Uterus (tissue), 3 donors: ENCODE measurements at regions not wholly inside any gene's neighbourhood (a gene's known extent, or its start where the extent isn't known, plus 50 kb on each side); places are given as distances from the start of the nearest gene placed in this dataset.

Experiments used
- DNase-seq, 2 donors: peaks; one replicate each; pipeline ENCODE4 v3.0.0-alpha.2; 2019 to 2020
- H3K27ac ChIP-seq, 2 donors: fragments of 200-600 bp; sonication (generic); 1 replicate in 1 of 2; 2 replicates in 1 of 2; pipeline ENCODE4 v1.5.1; 2016 to 2018
- H3K27me3 ChIP-seq, 2 donors: fragments of 200-600 bp; sonication (generic); one replicate each; pipeline ENCODE4 v1.5.1; 2018 to 2019; ENCODE audit warnings: control low read depth in 1 of 2
- H3K36me3 ChIP-seq, 2 donors: fragments of 200-600 bp; sonication (generic); one replicate each; pipeline ENCODE4 v1.5.1; 2019; ENCODE audit warnings: control low read depth in 1 of 2
- H3K4me1 ChIP-seq, 2 donors: fragments of 200-600 bp; sonication (generic); one replicate each; pipeline ENCODE4 v1.5.1; 2018 to 2019; ENCODE audit warnings: control low read depth in 1 of 2
- H3K4me3 ChIP-seq, 2 donors: fragments of 200-600 bp; sonication (generic); 1 replicate in 1 of 2; 2 replicates in 1 of 2; pipeline ENCODE4 v1.5.1; 2018 to 2019; ENCODE audit warnings: mild to moderate bottlenecking in 1 of 2
- H3K9me3 ChIP-seq, 2 donors: fragments of 200-600 bp; sonication (generic); one replicate each; pipeline ENCODE4 v1.5.1; 2019; ENCODE audit warnings: control low read depth in 1 of 2
- POLR2A ChIP-seq, 2 donors: fragments of 450-650 bp; IDR thresholded peaks; one replicate each; pipeline ENCODE4 v1.6.1; 2016; ENCODE audit warnings: antibody characterized with exemption in 2 of 2, mild to moderate bottlenecking in 1 of 2, moderate library complexity in 1 of 2
- intact Hi-C: fragments of 100-400 bp; cut with DNase I; formaldehyde crosslinking; loops from one replicate; pipeline ENCODE4 v1.15.1; 2023; ENCODE audit warnings: low total_unique reads
- TF ChIP-seq, protein P1 (sequence below), 4 experiments: fragments of 200-600 bp in 2 of 4; fragments of 450-650 bp in 2 of 4; sonication (generic) in 2 of 4; IDR thresholded peaks; one replicate each; pipeline ENCODE4 v1.5.1; 2016 to 2019; ENCODE audit warnings: antibody characterized with exemption in 4 of 4, mild to moderate bottlenecking in 2 of 4, moderate library complexity in 1 of 4
- donor health status: DM: yes; HTN: yes; CAD: no.

DNA sequence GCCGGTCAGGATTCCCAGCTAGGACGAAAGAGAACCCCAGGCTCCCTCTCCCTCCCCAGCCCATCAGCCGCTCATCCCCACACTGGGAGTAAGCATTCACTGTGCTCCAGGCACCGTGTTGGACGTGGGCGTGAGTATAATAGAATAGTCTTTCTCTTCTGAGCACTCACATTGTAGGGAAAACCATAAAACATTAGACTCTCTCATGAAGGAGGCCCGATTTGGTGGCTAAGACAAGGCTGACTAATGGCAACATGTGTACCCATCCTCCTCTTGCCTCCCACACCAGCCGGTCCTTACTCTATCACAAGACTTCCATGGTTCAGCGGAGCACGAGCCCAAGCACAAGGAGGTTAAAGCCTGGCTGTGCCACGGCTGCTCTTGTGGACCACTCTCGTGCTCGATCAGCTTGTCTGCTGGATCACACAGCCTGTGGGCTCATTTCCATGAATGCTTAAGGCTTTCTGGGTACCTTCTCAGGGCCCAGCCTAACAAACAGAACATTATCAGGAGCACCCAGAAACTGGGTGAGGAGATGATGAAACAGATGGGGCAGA, 540.9 kb upstream of the RAB6C start:
- intact Hi-C loops: no loop called here

DNA sequence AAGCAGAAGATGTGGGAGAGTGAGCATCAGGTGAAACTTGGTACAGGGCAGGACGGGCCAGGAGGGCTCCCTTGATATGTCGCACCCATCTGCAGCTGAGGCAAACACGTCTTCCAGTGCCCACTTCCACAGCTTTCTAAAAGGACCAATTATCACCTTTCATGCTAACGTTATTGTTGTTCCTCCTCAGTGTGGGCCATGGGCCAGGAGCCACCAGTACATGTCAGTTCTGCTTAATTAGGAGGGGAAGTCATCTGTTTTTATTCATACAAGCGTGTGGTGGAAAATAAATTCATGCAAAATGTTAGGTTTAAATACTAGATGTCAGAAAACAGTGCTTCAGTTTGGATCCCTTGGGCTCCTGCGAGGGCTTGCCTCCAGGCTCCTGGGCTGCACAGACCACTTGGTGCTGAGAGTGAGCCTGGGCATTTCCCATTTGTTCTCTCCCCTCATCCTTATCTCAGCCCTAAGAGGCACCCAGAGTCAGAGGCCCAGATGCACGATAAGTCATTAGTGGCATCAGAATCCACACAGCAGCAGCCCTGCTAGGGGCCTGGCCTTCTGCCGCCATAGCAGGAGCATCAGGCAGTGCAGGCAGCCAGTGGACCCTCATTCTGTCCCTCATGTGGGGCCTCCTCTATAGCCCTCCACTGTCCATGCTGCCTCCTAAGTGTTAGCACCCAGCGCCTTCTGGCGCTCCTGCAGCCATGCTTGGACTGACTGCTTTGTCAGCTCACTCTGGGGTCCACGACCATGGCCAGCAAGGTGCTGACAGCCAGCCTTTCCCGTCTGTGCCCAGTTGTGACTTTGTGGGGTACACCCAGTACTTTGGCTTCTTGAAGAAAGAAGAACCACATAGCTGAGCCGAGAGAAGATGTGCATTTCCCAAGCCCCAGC, 539.8 kb upstream of the RAB6C start:
- TF ChIP-seq, protein P1, sequence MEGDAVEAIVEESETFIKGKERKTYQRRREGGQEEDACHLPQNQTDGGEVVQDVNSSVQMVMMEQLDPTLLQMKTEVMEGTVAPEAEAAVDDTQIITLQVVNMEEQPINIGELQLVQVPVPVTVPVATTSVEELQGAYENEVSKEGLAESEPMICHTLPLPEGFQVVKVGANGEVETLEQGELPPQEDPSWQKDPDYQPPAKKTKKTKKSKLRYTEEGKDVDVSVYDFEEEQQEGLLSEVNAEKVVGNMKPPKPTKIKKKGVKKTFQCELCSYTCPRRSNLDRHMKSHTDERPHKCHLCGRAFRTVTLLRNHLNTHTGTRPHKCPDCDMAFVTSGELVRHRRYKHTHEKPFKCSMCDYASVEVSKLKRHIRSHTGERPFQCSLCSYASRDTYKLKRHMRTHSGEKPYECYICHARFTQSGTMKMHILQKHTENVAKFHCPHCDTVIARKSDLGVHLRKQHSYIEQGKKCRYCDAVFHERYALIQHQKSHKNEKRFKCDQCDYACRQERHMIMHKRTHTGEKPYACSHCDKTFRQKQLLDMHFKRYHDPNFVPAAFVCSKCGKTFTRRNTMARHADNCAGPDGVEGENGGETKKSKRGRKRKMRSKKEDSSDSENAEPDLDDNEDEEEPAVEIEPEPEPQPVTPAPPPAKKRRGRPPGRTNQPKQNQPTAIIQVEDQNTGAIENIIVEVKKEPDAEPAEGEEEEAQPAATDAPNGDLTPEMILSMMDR (IDR thresholded peaks at IDR 0.05): no peak
- no peak for TF ChIP-seq POLR2A (IDR thresholded peaks at IDR 0.05)
- Histone ChIP-seq H3K4me1 (no peaks in the 10 kb centered on the region), H3K4me3 (no peak overlapping the region), H3K27ac (no peak overlapping the region), H3K36me3 (no peaks in the 10 kb centered on the region), H3K27me3 (no peaks in the 10 kb centered on the region), H3K9me3 (no peaks in the 10 kb centered on the region)
- intact Hi-C loops: no loop called here
- no peak for DNase-seq

More for the DNA sequence above, 540.9 kb upstream of the RAB6C start:
- no peak for TF ChIP-seq POLR2A (IDR thresholded peaks at IDR 0.05)
- TF ChIP-seq, protein P1 (IDR thresholded peaks at IDR 0.05): no peak
- H3K4me3 ChIP-seq: no peak overlapping the region
- no peak for DNase-seq
- no peaks in the 10 kb centered on the region for H3K36me3 ChIP-seq
- H3K27me3 ChIP-seq: no peaks in the 10 kb centered on the region
- no peak overlapping the region for H3K27ac ChIP-seq
- no peaks in the 10 kb centered on the region for H3K4me1 ChIP-seq
- no peaks in the 10 kb centered on the region for H3K9me3 ChIP-seq

DNA sequence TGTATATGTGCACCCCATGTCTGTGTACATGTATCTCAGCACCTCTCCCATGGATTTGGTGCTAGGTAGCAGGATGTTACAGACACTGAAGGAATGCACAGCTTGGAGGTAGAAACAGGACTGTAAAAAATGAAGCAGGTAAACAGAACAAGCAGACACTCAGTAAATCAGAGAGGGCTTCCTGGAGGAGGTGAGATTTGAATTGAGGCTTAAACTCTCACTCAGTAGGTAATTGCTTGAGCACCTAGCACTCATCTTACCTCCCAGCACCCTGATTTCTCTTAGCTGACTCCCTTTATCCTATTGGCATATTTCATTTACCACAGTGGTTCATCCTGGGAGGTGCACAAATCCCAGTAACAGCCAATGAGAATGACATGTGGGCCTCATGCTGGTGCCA, 537.9 kb upstream of the RAB6C start:
- H3K4me3 ChIP-seq: no peak overlapping the region
- H3K9me3 ChIP-seq: no peaks in the 10 kb centered on the region
- TF ChIP-seq POLR2A (IDR thresholded peaks at IDR 0.05): no peak
- TF ChIP-seq, protein P1 (IDR thresholded peaks at IDR 0.05): no peak
- H3K4me1 ChIP-seq: no peaks in the 10 kb centered on the region
- DNase-seq: no peak
- intact Hi-C loops: no loop called here
- H3K36me3 ChIP-seq: no peaks in the 10 kb centered on the region
- H3K27ac ChIP-seq: no peak overlapping the region
- H3K27me3 ChIP-seq: no peaks in the 10 kb centered on the region

DNA sequence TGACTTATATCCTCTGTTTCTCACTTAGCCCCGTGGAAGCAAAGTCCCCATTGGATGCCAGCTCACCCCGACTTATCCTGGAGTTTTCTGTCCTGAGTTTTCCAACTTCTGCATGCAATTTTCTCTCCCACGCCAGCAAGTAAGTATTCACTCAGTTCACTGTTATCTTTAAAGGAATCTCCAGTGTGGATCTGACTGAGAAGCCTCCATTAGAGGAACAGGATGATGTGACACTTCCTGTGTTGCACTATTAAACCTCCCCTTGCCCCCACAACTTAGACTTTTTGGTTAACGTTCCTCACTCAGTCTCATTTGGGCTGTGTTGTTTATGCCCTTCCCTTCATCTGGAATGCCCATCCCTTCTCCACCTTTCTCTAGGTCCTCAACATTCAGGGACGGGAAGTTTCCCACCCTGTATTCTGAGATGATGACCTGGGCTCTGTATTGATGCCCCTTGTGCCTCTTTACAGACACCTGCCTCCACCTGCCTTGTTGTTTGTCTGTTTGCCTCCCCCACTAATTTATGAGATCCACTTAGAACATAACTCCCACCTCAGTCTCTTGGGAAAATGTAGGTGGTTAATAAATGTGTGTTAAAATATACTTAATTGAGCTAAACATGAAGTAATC, 536.1 kb upstream of the RAB6C start:
- H3K4me3 ChIP-seq: no peak overlapping the region
- no peaks in the 10 kb centered on the region for H3K27me3 ChIP-seq
- intact Hi-C loops: no loop called here
- no peaks in the 10 kb centered on the region for H3K4me1 ChIP-seq
- H3K27ac ChIP-seq: no peak overlapping the region
- DNase-seq: no peak
- H3K36me3 ChIP-seq: no peaks in the 10 kb centered on the region
- TF ChIP-seq POLR2A (IDR thresholded peaks at IDR 0.05): no peak
- TF ChIP-seq, protein P1 (IDR thresholded peaks at IDR 0.05): no peak
- no peaks in the 10 kb centered on the region for H3K9me3 ChIP-seq
